ENCODE measurements at regions not wholly inside any gene's neighbourhood (a gene's known extent, or its start where the extent isn't known, plus 50 kb on each side); places are given as distances from the start of the nearest gene placed in this dataset.

DNA sequence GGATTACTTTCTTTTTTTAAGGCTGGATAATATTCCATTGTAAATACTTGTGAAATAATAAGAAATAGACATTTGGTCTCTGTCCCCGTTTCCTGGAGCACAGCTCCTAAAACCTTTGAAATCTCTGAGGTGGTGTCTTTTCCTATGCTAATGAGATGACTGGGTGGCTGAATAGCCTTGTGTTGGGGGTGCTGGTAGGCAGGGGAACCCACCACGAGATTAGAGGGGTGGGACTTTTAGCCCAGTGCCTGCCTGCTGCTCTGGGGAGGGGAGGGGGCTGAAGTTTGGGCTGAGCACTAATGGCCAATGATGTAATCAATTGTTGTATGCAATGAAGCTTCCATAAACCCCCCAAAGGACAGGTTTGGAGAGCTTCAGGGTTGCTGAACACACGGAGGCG is 175.7 kb downstream of the FGF9 start:
- no peak for TF ChIP-seq CTCF (IDR thresholded peaks at IDR 0.05)
- TF ChIP-seq CHD2 (IDR thresholded peaks at IDR 0.05; ENCODE audit: low read length, partially characterized antibody): no peak
- TF ChIP-seq RCOR1 (IDR thresholded peaks at IDR 0.05; ENCODE audit: low read length): no peak
- TF ChIP-seq, protein P1, sequence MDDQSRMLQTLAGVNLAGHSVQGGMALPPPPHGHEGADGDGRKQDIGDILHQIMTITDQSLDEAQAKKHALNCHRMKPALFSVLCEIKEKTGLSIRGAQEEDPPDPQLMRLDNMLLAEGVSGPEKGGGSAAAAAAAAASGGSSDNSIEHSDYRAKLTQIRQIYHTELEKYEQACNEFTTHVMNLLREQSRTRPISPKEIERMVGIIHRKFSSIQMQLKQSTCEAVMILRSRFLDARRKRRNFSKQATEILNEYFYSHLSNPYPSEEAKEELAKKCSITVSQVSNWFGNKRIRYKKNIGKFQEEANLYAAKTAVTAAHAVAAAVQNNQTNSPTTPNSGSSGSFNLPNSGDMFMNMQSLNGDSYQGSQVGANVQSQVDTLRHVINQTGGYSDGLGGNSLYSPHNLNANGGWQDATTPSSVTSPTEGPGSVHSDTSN (IDR thresholded peaks at IDR 0.05): no peak
- no peak for TF ChIP-seq POLR2AphosphoS5 (IDR thresholded peaks at IDR 0.05; ENCODE audit: low read depth, low read length)
- no peak for TF ChIP-seq MEF2A (IDR thresholded peaks at IDR 0.05; ENCODE audit: borderline replicate concordance, low read depth)
- no peak for TF ChIP-seq REST (IDR thresholded peaks at IDR 0.05; ENCODE audit: low read depth, low read length)
- TF ChIP-seq YY1 (IDR thresholded peaks at IDR 0.05; ENCODE audit: low read depth): no peak
- TF ChIP-seq RFX5 (IDR thresholded peaks at IDR 0.05; ENCODE audit: low read length): no peak
- TF ChIP-seq FOXM1 (IDR thresholded peaks at IDR 0.05; ENCODE audit: low read depth): no peak
- TF ChIP-seq EP300 (IDR thresholded peaks at IDR 0.05; ENCODE audit: borderline replicate concordance in 1 of 2, low read depth in 1 of 2, low read length in 1 of 2): no peak

Measured in SK-N-SH (cell line).